ENCODE measurements at regions not wholly inside any gene's neighbourhood (a gene's known extent, or its start where the extent isn't known, plus 50 kb on each side); places are given as distances from the start of the nearest gene placed in this dataset.

DNA sequence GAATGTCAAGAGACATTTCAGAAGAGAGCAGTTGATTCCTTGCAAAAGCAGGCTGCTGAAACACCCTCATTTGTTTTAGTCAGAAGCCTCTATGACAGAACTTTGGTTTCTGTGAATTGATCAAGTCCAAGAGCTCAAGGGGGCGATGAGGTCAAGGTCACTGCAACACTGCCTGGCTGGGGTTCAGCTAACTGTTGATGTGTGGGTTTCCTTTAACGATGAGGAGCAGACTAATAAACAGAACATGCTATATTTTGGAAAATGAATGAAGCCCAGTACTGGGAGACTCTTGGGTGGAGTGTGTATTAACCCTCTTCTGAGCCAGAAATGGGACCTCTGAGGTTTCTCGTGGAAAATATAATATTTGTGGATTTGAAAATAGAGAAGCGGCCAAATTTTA is 109.3 kb downstream of the ZC3H11B start:
- H3K4me1 ChIP-seq = no peaks in the 10 kb centered on the region
- TF ChIP-seq POLR2A (IDR thresholded peaks at IDR 0.05) = no peak
- TF ChIP-seq, protein P1, sequence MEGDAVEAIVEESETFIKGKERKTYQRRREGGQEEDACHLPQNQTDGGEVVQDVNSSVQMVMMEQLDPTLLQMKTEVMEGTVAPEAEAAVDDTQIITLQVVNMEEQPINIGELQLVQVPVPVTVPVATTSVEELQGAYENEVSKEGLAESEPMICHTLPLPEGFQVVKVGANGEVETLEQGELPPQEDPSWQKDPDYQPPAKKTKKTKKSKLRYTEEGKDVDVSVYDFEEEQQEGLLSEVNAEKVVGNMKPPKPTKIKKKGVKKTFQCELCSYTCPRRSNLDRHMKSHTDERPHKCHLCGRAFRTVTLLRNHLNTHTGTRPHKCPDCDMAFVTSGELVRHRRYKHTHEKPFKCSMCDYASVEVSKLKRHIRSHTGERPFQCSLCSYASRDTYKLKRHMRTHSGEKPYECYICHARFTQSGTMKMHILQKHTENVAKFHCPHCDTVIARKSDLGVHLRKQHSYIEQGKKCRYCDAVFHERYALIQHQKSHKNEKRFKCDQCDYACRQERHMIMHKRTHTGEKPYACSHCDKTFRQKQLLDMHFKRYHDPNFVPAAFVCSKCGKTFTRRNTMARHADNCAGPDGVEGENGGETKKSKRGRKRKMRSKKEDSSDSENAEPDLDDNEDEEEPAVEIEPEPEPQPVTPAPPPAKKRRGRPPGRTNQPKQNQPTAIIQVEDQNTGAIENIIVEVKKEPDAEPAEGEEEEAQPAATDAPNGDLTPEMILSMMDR (IDR thresholded peaks at IDR 0.05 in 4 of 5, conservative IDR thresholded peaks at IDR 0.05 in 1 of 5) = no peak
- no peak overlapping the region for H3K4me3 ChIP-seq
- H3K27ac ChIP-seq = no peak overlapping the region
- in situ Hi-C loops (cut with MboI; ENCODE audit: low sequenced_read_pairs in 4 of 4) (no loop called here), intact Hi-C loops (cut with DNase I; ENCODE audit: low total_unique reads) (no loop called here)
- H3K36me3 ChIP-seq = no peaks in the 10 kb centered on the region
- no peaks in the 10 kb centered on the region for H3K27me3 ChIP-seq
- DNase-seq (no peak), ATAC-seq (no peak)
- H3K9me3 ChIP-seq = no peaks in the 10 kb centered on the region

DNA sequence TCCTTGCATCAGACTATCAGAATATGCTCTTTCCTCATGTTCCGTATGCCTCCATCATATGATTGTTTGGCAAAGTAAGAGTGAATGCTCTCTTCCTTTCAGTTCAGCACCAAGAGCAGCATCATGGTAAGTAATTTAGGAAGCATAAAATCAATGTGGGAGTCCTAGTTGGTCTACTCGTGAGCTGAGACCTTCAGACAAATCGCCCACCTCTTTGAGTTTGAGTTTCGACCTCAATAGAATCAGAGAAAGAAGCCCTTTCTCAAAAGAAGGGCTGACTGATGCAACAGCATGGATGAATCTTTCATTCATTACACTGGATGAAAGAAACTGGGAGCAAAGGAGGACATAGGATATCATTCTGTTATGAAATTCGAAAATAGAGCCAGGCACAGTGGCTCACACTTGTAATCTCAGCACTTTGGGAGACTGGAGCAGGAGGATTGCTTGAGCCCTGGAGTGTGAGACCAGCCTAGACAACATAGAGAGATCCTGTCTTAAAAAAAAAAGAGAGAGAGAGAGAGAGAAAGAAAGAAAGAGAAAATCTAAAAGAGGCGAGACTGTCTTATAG is 112.5 kb downstream of the ZC3H11B start:
- ATAC-seq (no peak), DNase-seq (no peak)
- H3K9me3 ChIP-seq = no peaks in the 10 kb centered on the region
- H3K27me3 ChIP-seq = no peaks in the 10 kb centered on the region
- no peaks in the 10 kb centered on the region for H3K4me1 ChIP-seq
- H3K36me3 ChIP-seq = no peaks in the 10 kb centered on the region
- intact Hi-C loops (cut with DNase I; ENCODE audit: low total_unique reads) (no loop called here), in situ Hi-C loops (cut with MboI; ENCODE audit: low sequenced_read_pairs in 4 of 4) (no loop called here)
- H3K4me3 ChIP-seq = no peak overlapping the region
- no peak for TF ChIP-seq POLR2A (IDR thresholded peaks at IDR 0.05)
- TF ChIP-seq, protein P1 (IDR thresholded peaks at IDR 0.05 in 4 of 5, conservative IDR thresholded peaks at IDR 0.05 in 1 of 5) = no peak
- no peak overlapping the region for H3K27ac ChIP-seq

DNA sequence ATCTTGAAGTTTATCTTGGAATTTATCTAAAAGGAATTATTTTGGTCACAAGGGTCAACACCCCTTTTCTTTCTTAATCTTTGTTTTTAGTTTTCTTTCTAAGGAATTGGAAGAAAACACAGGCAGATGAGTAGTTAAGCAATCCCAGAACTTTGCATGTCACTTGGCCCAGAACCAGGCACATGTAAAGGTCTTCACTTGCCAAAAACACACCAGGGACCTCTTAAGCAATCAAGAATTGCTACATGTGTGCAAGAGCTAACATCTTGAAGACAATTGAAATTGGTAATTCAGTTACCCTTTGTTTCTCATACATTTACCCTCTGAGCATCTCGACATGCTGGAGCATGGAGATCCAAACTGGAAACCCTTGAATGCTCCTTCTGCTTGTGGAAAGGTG is 114.2 kb downstream of the ZC3H11B start:
- in situ Hi-C loops (cut with MboI; ENCODE audit: low sequenced_read_pairs in 4 of 4) = no loop called here
- ATAC-seq (peak; percentile 73 to 82), DNase-seq (peak; percentile 35 to 59)
- Histone ChIP-seq H3K27ac (no peak overlapping the region), H3K36me3 (no peaks in the 10 kb centered on the region), H3K9me3 (no peaks in the 10 kb centered on the region), H3K4me1 (no peaks in the 10 kb centered on the region), H3K27me3 (no peaks in the 10 kb centered on the region), H3K4me3 (no peak overlapping the region)
- intact Hi-C loops (cut with DNase I; ENCODE audit: low total_unique reads) = no loop called here
- no peak for TF ChIP-seq POLR2A (IDR thresholded peaks at IDR 0.05)
- TF ChIP-seq, protein P1 (IDR thresholded peaks at IDR 0.05 in 4 of 5, conservative IDR thresholded peaks at IDR 0.05 in 1 of 5) = no peak

DNA sequence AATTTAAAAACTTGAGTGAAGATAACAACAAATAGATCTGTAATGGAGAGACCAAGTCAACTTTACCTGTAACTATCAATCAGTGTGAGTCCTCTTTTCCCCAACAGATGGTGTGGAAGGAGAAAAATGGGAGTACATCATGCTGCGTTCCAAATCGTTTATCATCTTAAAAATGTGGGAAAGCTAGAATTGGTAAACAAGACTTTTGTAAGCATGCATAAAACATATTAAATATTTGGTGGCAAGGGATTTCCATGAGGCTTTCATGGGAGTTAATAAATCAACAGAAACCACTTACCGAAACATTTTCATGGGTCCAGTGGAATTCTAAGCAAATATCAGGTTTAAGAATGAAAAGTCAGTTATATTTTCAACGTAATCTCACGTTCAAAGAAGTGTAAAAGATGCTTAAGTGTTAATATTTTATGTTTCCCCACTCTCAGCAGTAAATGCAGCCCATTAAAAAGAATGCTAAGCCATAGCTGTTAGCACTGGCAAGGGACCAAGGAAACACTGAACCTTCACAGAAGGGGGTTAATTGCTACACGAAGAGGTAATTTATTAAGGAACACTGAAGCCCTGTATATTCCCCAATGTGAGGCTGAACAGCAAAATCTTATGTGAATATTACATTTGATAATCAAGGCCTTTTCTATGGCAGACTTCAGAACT is 117.0 kb downstream of the ZC3H11B start:
- intact Hi-C loops (cut with DNase I; ENCODE audit: low total_unique reads) (no loop called here), in situ Hi-C loops (cut with MboI; ENCODE audit: low sequenced_read_pairs in 4 of 4) (no loop called here)
- TF ChIP-seq, protein P1 (IDR thresholded peaks at IDR 0.05 in 4 of 5, conservative IDR thresholded peaks at IDR 0.05 in 1 of 5) = no peak
- no peak for TF ChIP-seq POLR2A (IDR thresholded peaks at IDR 0.05)

More for the DNA sequence above, 117.0 kb downstream of the ZC3H11B start:
- no peaks in the 10 kb centered on the region for H3K4me1 ChIP-seq
- H3K4me3 ChIP-seq = no peak overlapping the region
- H3K27me3 ChIP-seq = no peaks in the 10 kb centered on the region
- no peak for DNase-seq
- no peaks in the 10 kb centered on the region for H3K36me3 ChIP-seq
- ATAC-seq = no peak
- H3K9me3 ChIP-seq = no peaks in the 10 kb centered on the region
- H3K27ac ChIP-seq = no peak overlapping the region
